Fibroblast of peridontal ligament (primary cell): ENCODE measurements at regions not wholly inside any gene's neighbourhood (a gene's known extent, or its start where the extent isn't known, plus 50 kb on each side); places are given as distances from the start of the nearest gene placed in this dataset.
"Not testable (repeated sequence)": the region's sequence is repeated elsewhere in the genome, so short reads cannot be mapped to it uniquely, and the experiment has no call there.

Source experiments
- DNase-seq: peaks from one replicate; pipeline ENCODE4 v3.0.0-alpha.2; 2010; ENCODE audit errors: extremely low read depth

- DNase-seq = not testable (repeated sequence)
These were observed 51.5 kb downstream of the VPREB1 start for GRCh38 chr22:22296047-22296446.

GRCh38 chr22:22297159-22297793 lies 52.7 kb downstream of the VPREB1 start:
- DNase-seq = not testable (repeated sequence)

GRCh38 chr22:22297794-22298653 lies 53.4 kb downstream of the VPREB1 start:
- peak; percentile 37 for DNase-seq

GRCh38 chr22:22298654-22299009 lies 54.0 kb downstream of the VPREB1 start:
- not testable (repeated sequence) for DNase-seq

- not testable (repeated sequence) for DNase-seq
These were observed 55.9 kb downstream of the VPREB1 start for GRCh38 chr22:22300511-22300910.

GRCh38 chr22:22300946-22301345 lies 56.4 kb downstream of the VPREB1 start:
- peak; percentile 17 for DNase-seq

- no peak for DNase-seq
These were observed 72.0 kb downstream of the VPREB1 start for GRCh38 chr22:22316589-22316988.

- no peak for DNase-seq
These were observed 74.3 kb downstream of the VPREB1 start for GRCh38 chr22:22318723-22319465.

GRCh38 chr22:22321743-22322611 lies 77.4 kb downstream of the VPREB1 start:
- peak; percentile 49 for DNase-seq

- DNase-seq = no peak
These were observed 78.2 kb downstream of the VPREB1 start for GRCh38 chr22:22322792-22323191.

GRCh38 chr22:22327723-22328122 lies 83.1 kb downstream of the VPREB1 start:
- DNase-seq = no peak

- DNase-seq = no peak
These were observed 85.2 kb downstream of the VPREB1 start for GRCh38 chr22:22329792-22330191.

- DNase-seq = not testable (repeated sequence)
These were observed 91.1 kb downstream of the VPREB1 start for GRCh38 chr22:22335640-22336039.

- DNase-seq = not testable (repeated sequence)
These were observed 91.7 kb downstream of the VPREB1 start for GRCh38 chr22:22336333-22336732.

- DNase-seq = not testable (repeated sequence)
These were observed 94.2 kb downstream of the VPREB1 start for GRCh38 chr22:22338778-22339177.

- no peak for DNase-seq
These were observed 97.2 kb downstream of the VPREB1 start for GRCh38 chr22:22341736-22342135.

GRCh38 chr22:22342697-22343580 lies 98.4 kb downstream of the VPREB1 start:
- DNase-seq = peak; percentile 3

- no peak for DNase-seq
These were observed 99.2 kb downstream of the VPREB1 start for GRCh38 chr22:22343581-22344296.

GRCh38 chr22:22344430-22344829 lies 99.8 kb downstream of the VPREB1 start:
- DNase-seq = no peak

- DNase-seq = no peak
These were observed 101.2 kb downstream of the VPREB1 start for GRCh38 chr22:22345781-22346180.
